OCI-LY3 (cell line): ENCODE measurements at regions not wholly inside any gene's neighbourhood (a gene's known extent, or its start where the extent isn't known, plus 50 kb on each side); places are given as distances from the start of the nearest gene placed in this dataset.

Source experiments
- H2AFZ ChIP-seq: fragments of 200-600, 300-600 bp; shearing (Covaris generic); 2 replicates; pipeline ENCODE4 v1.6.0; 2014; ENCODE audit warnings: antibody characterized with exemption, low read depth, low read length
- H3K27ac ChIP-seq: fragments of 200-600, 300-600 bp; sonication (generic); 2 replicates; pipeline ENCODE4 v1.5.1; 2014; ENCODE audit warnings: mild to moderate bottlenecking, low read length, moderate library complexity, mixed read lengths
- H3K27me3 ChIP-seq: fragments of 200-600, 300-600 bp; sonication (generic); 2 replicates; pipeline ENCODE4 v1.6.1; 2014; ENCODE audit warnings: low read depth, low read length, mixed read lengths
- H3K36me3 ChIP-seq: fragments of 200-600, 300-600 bp; sonication (generic); replicated peaks from 2 replicates; pipeline ENCODE3; 2014; ENCODE audit warnings: low read depth, low read length, mixed read lengths
- H3K4me1 ChIP-seq: fragments of 300-600, 200-600 bp; sonication (generic); 2 replicates; pipeline ENCODE4 v1.6.1; 2014; ENCODE audit warnings: low read length, mixed read lengths
- H3K4me2 ChIP-seq: fragments of 200-600, 300-600 bp; sonication (generic); 2 replicates; pipeline ENCODE4 v1.6.1; 2014; ENCODE audit warnings: low read length, mixed read lengths
- H3K4me3 ChIP-seq: fragments of 300-600, 200-600 bp; sonication (generic); 2 replicates; pipeline ENCODE4 v1.5.1; 2014; ENCODE audit warnings: antibody characterized with exemption, mild to moderate bottlenecking, low read length, moderate library complexity
- H3K79me2 ChIP-seq: fragments of 300-600, 200-600 bp; shearing (Covaris generic); 2 replicates; pipeline ENCODE4 v1.6.1; 2014; ENCODE audit warnings: mild to moderate bottlenecking, low read length, mixed read lengths
- H3K9ac ChIP-seq: fragments of 300-600, 200-600 bp; shearing (Covaris generic); 2 replicates; pipeline ENCODE4 v1.6.0; 2014; ENCODE audit warnings: mild to moderate bottlenecking, low read length, moderate library complexity
- H3K9me3 ChIP-seq: fragments of 200-600, 300-600 bp; shearing (Covaris generic); 2 replicates; pipeline ENCODE4 v1.6.1; 2014; ENCODE audit warnings: low read length, mixed read lengths; ENCODE audit not compliant: insufficient read depth
- H4K20me1 ChIP-seq: fragments of 200-600, 300-600 bp; sonication (generic); 2 replicates; pipeline ENCODE4 v1.6.1; 2016; ENCODE audit warnings: low read length, mixed read lengths; ENCODE audit not compliant: insufficient read depth
- EZH2phosphoT487 ChIP-seq: fragments of 200-600 bp; shearing (Covaris generic); IDR thresholded peaks from 2 replicates; pipeline ENCODE4 v1.6.1; 2018; ENCODE audit warnings: antibody characterized with exemption, mixed run types, low read depth
- TF ChIP-seq, protein P1 (sequence below): fragments of 200-600, 300-600 bp; sonication (generic); IDR thresholded peaks from 2 replicates; pipeline ENCODE4 v1.5.1; 2014; ENCODE audit warnings: antibody characterized with exemption, low read length, low read depth

- no peaks in the 10 kb centered on the region for H4K20me1 ChIP-seq
- no peak overlapping the region for H3K9ac ChIP-seq
- no peaks in the 10 kb centered on the region for H3K9me3 ChIP-seq
- no peak overlapping the region for H3K4me2 ChIP-seq
- H3K27me3 ChIP-seq = peaks cover 4% of the 10 kb centered on the region; the same call in 1 of the 2 replicates
- TF ChIP-seq, protein P1, sequence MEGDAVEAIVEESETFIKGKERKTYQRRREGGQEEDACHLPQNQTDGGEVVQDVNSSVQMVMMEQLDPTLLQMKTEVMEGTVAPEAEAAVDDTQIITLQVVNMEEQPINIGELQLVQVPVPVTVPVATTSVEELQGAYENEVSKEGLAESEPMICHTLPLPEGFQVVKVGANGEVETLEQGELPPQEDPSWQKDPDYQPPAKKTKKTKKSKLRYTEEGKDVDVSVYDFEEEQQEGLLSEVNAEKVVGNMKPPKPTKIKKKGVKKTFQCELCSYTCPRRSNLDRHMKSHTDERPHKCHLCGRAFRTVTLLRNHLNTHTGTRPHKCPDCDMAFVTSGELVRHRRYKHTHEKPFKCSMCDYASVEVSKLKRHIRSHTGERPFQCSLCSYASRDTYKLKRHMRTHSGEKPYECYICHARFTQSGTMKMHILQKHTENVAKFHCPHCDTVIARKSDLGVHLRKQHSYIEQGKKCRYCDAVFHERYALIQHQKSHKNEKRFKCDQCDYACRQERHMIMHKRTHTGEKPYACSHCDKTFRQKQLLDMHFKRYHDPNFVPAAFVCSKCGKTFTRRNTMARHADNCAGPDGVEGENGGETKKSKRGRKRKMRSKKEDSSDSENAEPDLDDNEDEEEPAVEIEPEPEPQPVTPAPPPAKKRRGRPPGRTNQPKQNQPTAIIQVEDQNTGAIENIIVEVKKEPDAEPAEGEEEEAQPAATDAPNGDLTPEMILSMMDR = no peak
- TF ChIP-seq EZH2phosphoT487 = no peak
- no peaks in the 10 kb centered on the region for H3K4me1 ChIP-seq
- no peaks in the 10 kb centered on the region for H3K79me2 ChIP-seq
- H2AFZ ChIP-seq = no peak overlapping the region
- no peak overlapping the region for H3K4me3 ChIP-seq
- no peak overlapping the region for H3K27ac ChIP-seq
- no peaks in the 10 kb centered on the region for H3K36me3 ChIP-seq
Measured at GRCh38 chr14:23866269-23866668, 87.3 kb upstream of the DHRS4 start.

DNA sequence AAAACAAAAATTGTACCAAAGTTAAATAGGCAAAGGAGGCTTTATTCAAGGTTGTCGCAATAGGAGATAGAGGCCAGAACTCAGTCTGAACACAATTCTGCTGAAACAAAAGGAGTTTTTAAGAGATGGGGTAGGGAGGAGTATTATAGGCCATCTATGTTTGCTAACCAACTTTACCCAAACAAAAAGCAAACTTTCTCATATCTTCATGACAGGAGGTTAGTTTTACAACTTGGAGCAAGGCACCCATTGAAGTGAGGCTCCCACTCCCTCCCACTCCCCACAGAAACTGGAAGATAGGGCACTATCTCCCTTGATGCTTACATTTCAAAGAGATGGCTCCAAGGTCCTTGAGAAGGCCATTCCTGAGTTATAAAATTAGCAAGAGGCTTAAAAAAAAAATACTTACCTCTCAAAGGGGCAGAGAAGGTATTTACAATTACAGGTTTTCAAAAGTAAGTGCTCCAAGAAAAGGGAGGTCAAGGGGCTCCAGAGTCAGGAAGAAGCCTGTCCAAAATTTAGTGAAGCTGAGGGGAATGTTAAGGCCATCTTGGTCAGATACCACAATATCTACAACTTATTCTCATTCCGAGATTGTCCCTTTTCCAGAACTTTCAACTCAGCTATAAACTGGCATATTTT lies 84.4 kb upstream of the DHRS4 start:
- TF ChIP-seq, protein P1 = no peak
- no peak for TF ChIP-seq EZH2phosphoT487
- no peak overlapping the region for H3K27ac ChIP-seq

GRCh38 chr14:23876160-23876750 lies 77.3 kb upstream of the DHRS4 start:
- no peak for TF ChIP-seq EZH2phosphoT487
- TF ChIP-seq, protein P1 = no peak
- Histone ChIP-seq H3K9ac (no peak overlapping the region), H4K20me1 (no peaks in the 10 kb centered on the region), H3K27me3 (no peaks in the 10 kb centered on the region; the same call in 1 of the 2 replicates), H3K4me3 (no peak overlapping the region), H3K4me2 (no peak overlapping the region), H2AFZ (no peak overlapping the region), H3K4me1 (no peaks in the 10 kb centered on the region), H3K27ac (no peak overlapping the region), H3K36me3 (no peaks in the 10 kb centered on the region), H3K79me2 (no peaks in the 10 kb centered on the region), H3K9me3 (no peaks in the 10 kb centered on the region)

More for the DNA sequence above, 84.4 kb upstream of the DHRS4 start:
- Histone ChIP-seq H3K36me3 (no peaks in the 10 kb centered on the region), H3K27me3 (peaks cover 4% of the 10 kb centered on the region; the same call in 1 of the 2 replicates), H4K20me1 (no peaks in the 10 kb centered on the region), H3K4me3 (no peak overlapping the region), H3K79me2 (no peaks in the 10 kb centered on the region), H3K9ac (no peak overlapping the region), H2AFZ (no peak overlapping the region), H3K4me2 (no peak overlapping the region), H3K9me3 (no peaks in the 10 kb centered on the region), H3K4me1 (no peaks in the 10 kb centered on the region)

GRCh38 chr14:23877111-23877510 lies 76.5 kb upstream of the DHRS4 start:
- TF ChIP-seq EZH2phosphoT487 = no peak
- TF ChIP-seq, protein P1 = no peak
- no peaks in the 10 kb centered on the region for H4K20me1 ChIP-seq

More at GRCh38 chr14:23877111-23877510, 76.5 kb upstream of the DHRS4 start:
- Histone ChIP-seq H3K4me2 (no peak overlapping the region), H3K36me3 (no peaks in the 10 kb centered on the region), H3K9ac (no peak overlapping the region), H3K79me2 (no peaks in the 10 kb centered on the region), H3K4me1 (no peaks in the 10 kb centered on the region), H2AFZ (no peak overlapping the region), H3K27me3 (no peaks in the 10 kb centered on the region; the same call in 1 of the 2 replicates), H3K9me3 (no peaks in the 10 kb centered on the region), H3K27ac (no peak overlapping the region), H3K4me3 (no peak overlapping the region)
